ENCODE measurements at regions not wholly inside any gene's neighbourhood (a gene's known extent, or its start where the extent isn't known, plus 50 kb on each side); places are given as distances from the start of the nearest gene placed in this dataset.

DNA sequence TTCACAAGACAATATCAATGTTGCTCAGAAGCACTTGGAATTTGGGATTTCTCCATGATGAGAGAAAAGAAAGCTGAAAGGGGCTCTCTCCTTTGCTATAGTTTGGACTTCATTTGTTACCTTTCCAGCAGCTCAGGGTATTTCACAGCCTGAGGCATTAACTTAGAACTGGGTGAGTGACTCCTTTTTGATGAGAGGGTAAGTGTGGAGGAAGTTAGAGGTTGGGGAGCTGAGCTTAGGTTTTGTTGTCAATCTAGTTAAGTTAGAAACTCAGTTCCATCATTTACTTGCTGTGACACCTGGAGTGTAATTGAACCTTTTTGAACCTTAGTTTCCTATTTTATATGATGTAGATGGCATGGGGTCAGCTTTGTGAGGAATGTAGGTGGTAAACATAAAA lies 359.1 kb downstream of the PDCD6IP start:
- Mint-ChIP-seq H3K9me3 (no peaks in the 10 kb centered on the region; the same call in 2 of the 3 replicates), H3K27me3 (ENCODE audit: insufficient read depth, low read depth, poor library complexity) (peaks cover 5% of the 10 kb centered on the region), H3K4me1 (no peaks in the 10 kb centered on the region; the same call in 2 of the 3 replicates), H3K36me3 (ENCODE audit: low read depth) (no peaks in the 10 kb centered on the region), H3K4me3 (no peak overlapping the region), H3K27ac (no peak overlapping the region)
- no peak overlapping the region for H3K4me3 ChIP-seq
- H3F3A ChIP-seq (replicated peaks; ENCODE audit: low read depth): no peaks in the 10 kb centered on the region
- no peaks in the 10 kb centered on the region for H3K27me3 ChIP-seq (ENCODE audit: insufficient read depth)
- H3K4me1 ChIP-seq (ENCODE audit: insufficient read depth): no peaks in the 10 kb centered on the region
- H3K79me2 ChIP-seq (replicated peaks; ENCODE audit: insufficient read depth): no peaks in the 10 kb centered on the region
- no peak overlapping the region for H3K4me2 ChIP-seq
- TF ChIP-seq, protein P1, sequence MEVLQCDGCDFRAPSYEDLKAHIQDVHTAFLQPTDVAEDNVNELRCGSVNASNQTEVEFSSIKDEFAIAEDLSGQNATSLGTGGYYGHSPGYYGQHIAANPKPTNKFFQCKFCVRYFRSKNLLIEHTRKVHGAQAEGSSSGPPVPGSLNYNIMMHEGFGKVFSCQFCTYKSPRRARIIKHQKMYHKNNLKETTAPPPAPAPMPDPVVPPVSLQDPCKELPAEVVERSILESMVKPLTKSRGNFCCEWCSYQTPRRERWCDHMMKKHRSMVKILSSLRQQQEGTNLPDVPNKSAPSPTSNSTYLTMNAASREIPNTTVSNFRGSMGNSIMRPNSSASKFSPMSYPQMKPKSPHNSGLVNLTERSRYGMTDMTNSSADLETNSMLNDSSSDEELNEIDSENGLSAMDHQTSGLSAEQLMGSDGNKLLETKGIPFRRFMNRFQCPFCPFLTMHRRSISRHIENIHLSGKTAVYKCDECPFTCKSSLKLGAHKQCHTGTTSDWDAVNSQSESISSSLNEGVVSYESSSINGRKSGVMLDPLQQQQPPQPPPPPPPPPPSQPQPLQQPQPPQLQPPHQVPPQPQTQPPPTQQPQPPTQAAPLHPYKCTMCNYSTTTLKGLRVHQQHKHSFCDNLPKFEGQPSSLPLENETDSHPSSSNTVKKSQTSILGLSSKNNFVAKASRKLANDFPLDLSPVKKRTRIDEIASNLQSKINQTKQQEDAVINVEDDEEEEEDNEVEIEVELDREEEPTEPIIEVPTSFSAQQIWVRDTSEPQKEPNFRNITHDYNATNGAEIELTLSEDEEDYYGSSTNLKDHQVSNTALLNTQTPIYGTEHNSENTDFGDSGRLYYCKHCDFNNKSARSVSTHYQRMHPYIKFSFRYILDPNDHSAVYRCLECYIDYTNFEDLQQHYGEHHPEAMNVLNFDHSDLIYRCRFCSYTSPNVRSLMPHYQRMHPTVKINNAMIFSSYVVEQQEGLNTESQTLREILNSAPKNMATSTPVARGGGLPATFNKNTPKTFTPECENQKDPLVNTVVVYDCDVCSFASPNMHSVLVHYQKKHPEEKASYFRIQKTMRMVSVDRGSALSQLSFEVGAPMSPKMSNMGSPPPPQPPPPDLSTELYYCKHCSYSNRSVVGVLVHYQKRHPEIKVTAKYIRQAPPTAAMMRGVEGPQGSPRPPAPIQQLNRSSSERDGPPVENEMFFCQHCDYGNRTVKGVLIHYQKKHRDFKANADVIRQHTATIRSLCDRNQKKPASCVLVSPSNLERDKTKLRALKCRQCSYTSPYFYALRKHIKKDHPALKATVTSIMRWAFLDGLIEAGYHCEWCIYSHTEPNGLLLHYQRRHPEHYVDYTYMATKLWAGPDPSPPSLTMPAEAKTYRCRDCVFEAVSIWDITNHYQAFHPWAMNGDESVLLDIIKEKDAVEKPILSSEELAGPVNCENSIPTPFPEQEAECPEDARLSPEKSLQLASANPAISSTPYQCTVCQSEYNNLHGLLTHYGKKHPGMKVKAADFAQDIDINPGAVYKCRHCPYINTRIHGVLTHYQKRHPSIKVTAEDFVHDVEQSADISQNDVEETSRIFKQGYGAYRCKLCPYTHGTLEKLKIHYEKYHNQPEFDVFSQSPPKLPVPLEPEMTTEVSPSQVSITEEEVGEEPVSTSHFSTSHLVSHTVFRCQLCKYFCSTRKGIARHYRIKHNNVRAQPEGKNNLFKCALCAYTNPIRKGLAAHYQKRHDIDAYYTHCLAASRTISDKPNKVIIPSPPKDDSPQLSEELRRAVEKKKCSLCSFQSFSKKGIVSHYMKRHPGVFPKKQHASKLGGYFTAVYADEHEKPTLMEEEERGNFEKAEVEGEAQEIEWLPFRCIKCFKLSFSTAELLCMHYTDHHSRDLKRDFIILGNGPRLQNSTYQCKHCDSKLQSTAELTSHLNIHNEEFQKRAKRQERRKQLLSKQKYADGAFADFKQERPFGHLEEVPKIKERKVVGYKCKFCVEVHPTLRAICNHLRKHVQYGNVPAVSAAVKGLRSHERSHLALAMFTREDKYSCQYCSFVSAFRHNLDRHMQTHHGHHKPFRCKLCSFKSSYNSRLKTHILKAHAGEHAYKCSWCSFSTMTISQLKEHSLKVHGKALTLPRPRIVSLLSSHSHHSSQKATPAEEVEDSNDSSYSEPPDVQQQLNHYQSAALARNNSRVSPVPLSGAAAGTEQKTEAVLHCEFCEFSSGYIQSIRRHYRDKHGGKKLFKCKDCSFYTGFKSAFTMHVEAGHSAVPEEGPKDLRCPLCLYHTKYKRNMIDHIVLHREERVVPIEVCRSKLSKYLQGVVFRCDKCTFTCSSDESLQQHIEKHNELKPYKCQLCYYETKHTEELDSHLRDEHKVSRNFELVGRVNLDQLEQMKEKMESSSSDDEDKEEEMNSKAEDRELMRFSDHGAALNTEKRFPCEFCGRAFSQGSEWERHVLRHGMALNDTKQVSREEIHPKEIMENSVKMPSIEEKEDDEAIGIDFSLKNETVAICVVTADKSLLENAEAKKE (CRISPR knock-in tag; IDR thresholded peaks at IDR 0.05): no peak
- no peak for TF ChIP-seq POLR2AphosphoS5 (IDR thresholded peaks at IDR 0.05; ENCODE audit: low read depth)
- TF ChIP-seq EZH2phosphoT487 (IDR thresholded peaks at IDR 0.05; ENCODE audit: unreplicated experiment): no peak
- TF ChIP-seq ZNF114 (CRISPR knock-in tag; IDR thresholded peaks at IDR 0.05): no peak
- TF ChIP-seq NANOG (IDR thresholded peaks at IDR 0.05; ENCODE audit: borderline replicate concordance): no peak
- no peak for TF ChIP-seq STAT1 (IDR thresholded peaks at IDR 0.05; ENCODE audit: unreplicated experiment)
- TF ChIP-seq, protein P2, sequence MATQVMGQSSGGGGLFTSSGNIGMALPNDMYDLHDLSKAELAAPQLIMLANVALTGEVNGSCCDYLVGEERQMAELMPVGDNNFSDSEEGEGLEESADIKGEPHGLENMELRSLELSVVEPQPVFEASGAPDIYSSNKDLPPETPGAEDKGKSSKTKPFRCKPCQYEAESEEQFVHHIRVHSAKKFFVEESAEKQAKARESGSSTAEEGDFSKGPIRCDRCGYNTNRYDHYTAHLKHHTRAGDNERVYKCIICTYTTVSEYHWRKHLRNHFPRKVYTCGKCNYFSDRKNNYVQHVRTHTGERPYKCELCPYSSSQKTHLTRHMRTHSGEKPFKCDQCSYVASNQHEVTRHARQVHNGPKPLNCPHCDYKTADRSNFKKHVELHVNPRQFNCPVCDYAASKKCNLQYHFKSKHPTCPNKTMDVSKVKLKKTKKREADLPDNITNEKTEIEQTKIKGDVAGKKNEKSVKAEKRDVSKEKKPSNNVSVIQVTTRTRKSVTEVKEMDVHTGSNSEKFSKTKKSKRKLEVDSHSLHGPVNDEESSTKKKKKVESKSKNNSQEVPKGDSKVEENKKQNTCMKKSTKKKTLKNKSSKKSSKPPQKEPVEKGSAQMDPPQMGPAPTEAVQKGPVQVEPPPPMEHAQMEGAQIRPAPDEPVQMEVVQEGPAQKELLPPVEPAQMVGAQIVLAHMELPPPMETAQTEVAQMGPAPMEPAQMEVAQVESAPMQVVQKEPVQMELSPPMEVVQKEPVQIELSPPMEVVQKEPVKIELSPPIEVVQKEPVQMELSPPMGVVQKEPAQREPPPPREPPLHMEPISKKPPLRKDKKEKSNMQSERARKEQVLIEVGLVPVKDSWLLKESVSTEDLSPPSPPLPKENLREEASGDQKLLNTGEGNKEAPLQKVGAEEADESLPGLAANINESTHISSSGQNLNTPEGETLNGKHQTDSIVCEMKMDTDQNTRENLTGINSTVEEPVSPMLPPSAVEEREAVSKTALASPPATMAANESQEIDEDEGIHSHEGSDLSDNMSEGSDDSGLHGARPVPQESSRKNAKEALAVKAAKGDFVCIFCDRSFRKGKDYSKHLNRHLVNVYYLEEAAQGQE (IDR thresholded peaks at IDR 0.05; ENCODE audit: unreplicated experiment): no peak
- no peak for TF ChIP-seq JUNB (IDR thresholded peaks at IDR 0.05; ENCODE audit: unreplicated experiment)
- TF ChIP-seq, protein P3, sequence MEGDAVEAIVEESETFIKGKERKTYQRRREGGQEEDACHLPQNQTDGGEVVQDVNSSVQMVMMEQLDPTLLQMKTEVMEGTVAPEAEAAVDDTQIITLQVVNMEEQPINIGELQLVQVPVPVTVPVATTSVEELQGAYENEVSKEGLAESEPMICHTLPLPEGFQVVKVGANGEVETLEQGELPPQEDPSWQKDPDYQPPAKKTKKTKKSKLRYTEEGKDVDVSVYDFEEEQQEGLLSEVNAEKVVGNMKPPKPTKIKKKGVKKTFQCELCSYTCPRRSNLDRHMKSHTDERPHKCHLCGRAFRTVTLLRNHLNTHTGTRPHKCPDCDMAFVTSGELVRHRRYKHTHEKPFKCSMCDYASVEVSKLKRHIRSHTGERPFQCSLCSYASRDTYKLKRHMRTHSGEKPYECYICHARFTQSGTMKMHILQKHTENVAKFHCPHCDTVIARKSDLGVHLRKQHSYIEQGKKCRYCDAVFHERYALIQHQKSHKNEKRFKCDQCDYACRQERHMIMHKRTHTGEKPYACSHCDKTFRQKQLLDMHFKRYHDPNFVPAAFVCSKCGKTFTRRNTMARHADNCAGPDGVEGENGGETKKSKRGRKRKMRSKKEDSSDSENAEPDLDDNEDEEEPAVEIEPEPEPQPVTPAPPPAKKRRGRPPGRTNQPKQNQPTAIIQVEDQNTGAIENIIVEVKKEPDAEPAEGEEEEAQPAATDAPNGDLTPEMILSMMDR (conservative IDR thresholded peaks at IDR 0.05; ENCODE audit: low read depth in 2 of 2): no peak
- no peak for TF ChIP-seq EZH2 (IDR thresholded peaks at IDR 0.05; ENCODE audit: low read depth, unreplicated experiment)
- TF ChIP-seq, protein P4, sequence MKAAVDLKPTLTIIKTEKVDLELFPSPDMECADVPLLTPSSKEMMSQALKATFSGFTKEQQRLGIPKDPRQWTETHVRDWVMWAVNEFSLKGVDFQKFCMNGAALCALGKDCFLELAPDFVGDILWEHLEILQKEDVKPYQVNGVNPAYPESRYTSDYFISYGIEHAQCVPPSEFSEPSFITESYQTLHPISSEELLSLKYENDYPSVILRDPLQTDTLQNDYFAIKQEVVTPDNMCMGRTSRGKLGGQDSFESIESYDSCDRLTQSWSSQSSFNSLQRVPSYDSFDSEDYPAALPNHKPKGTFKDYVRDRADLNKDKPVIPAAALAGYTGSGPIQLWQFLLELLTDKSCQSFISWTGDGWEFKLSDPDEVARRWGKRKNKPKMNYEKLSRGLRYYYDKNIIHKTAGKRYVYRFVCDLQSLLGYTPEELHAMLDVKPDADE (IDR thresholded peaks at IDR 0.05): no peak
- no peak for TF ChIP-seq ZNF331 (CRISPR knock-in tag; IDR thresholded peaks at IDR 0.05; ENCODE audit: low read depth)
- no peak for TF ChIP-seq CREB1 (CRISPR knock-in tag; IDR thresholded peaks at IDR 0.05; ENCODE audit: low read depth)
- ATAC-seq (no peak), DNase-seq (ENCODE audit: low spot score) (no peak)
- H2AFZ ChIP-seq: peak overlapping the region; percentile 80; the same call in 1 of the 2 replicates
- H3K9me2 ChIP-seq (ENCODE audit: insufficient read depth): no peaks in the 10 kb centered on the region
- H3K27ac ChIP-seq (ENCODE audit: low read depth): no peak overlapping the region
- no peaks in the 10 kb centered on the region for H4K20me1 ChIP-seq (replicated peaks; ENCODE audit: insufficient read depth)
- H3K36me3 ChIP-seq (ENCODE audit: insufficient read depth): no peaks in the 10 kb centered on the region

Measured in GM23338 (cell line).